C4-2B (cell line): ENCODE measurements at regions not wholly inside any gene's neighbourhood (a gene's known extent, or its start where the extent isn't known, plus 50 kb on each side); places are given as distances from the start of the nearest gene placed in this dataset.

Experiments used
- H3K27ac ChIP-seq: fragments of 450-650 bp; 2 replicates; pipeline ENCODE4 v1.5.1; 2017
- ZFX ChIP-seq: fragments of 450-650 bp; IDR thresholded peaks from 2 replicates; pipeline ENCODE4 v1.6.1; 2017
- TF ChIP-seq, protein P1 (sequence below): fragments of 450-650 bp; conservative IDR thresholded peaks from 2 replicates; pipeline ENCODE4 v1.5.1; 2017; ENCODE audit warnings: mild to moderate bottlenecking

DNA sequence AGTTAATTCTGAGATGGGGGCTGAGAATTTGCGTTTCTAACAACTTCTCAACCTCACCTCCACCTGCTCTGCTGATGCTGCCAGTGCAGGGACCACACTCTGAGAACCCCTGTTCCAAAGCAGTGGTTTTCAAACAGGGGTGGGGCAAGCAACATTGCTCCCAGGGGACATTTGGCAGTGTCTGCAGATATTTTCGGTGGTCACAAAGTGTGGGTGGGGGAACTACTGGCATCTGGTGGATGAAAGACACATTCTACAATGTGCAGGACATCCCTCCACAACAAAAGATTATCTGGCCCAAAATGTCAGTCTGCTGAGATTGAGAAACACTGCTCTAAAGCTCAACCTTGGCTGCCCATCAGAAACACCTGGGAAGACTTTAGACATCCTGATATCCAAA lies 188.7 kb upstream of the SATB2 start:
- H3K27ac ChIP-seq, result no peak overlapping the region
- TF ChIP-seq, protein P1, sequence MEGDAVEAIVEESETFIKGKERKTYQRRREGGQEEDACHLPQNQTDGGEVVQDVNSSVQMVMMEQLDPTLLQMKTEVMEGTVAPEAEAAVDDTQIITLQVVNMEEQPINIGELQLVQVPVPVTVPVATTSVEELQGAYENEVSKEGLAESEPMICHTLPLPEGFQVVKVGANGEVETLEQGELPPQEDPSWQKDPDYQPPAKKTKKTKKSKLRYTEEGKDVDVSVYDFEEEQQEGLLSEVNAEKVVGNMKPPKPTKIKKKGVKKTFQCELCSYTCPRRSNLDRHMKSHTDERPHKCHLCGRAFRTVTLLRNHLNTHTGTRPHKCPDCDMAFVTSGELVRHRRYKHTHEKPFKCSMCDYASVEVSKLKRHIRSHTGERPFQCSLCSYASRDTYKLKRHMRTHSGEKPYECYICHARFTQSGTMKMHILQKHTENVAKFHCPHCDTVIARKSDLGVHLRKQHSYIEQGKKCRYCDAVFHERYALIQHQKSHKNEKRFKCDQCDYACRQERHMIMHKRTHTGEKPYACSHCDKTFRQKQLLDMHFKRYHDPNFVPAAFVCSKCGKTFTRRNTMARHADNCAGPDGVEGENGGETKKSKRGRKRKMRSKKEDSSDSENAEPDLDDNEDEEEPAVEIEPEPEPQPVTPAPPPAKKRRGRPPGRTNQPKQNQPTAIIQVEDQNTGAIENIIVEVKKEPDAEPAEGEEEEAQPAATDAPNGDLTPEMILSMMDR, result no peak
- no peak for TF ChIP-seq ZFX

DNA sequence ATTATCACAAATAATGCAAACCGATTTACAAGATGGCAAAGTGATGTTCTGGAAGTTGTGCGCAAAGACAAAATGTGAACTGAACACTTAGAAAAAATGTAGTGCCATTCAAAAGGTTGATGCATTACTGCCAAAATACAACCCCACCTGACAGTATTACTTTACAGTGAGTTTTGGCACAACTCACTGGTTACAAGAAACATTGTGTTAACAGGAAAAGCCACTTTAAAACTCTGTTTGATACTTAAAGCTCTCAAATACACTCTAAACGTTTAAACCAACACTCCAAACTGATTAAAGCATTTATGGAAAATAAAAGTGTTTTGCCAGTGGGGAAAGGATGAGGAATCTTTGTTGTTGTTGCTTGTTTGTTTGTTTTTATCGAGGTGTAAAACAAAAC lies 173.4 kb upstream of the SATB2 start:
- TF ChIP-seq ZFX, result no peak
- TF ChIP-seq, protein P1, result no peak
- no peak overlapping the region for H3K27ac ChIP-seq

DNA sequence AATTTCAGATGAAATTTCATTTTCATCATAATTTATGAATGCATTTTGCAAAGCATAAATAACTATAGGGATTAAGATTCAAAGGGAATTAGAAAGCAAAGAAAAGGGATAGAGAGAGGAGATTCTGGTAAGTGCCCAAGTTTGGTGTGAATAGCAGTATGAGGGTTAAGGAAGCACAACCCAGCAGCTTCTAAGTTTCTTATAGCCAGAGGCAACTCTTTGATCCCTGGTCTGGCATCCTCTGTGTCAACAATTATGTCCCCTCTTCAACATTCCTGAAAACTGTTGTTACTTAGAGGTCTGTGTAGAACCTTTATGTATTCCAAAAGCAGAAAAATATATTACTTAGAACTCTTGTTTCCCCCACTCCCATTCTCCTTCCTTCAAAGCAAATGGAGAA lies 171.6 kb upstream of the SATB2 start:
- no peak for TF ChIP-seq ZFX
- TF ChIP-seq, protein P1, result no peak

DNA sequence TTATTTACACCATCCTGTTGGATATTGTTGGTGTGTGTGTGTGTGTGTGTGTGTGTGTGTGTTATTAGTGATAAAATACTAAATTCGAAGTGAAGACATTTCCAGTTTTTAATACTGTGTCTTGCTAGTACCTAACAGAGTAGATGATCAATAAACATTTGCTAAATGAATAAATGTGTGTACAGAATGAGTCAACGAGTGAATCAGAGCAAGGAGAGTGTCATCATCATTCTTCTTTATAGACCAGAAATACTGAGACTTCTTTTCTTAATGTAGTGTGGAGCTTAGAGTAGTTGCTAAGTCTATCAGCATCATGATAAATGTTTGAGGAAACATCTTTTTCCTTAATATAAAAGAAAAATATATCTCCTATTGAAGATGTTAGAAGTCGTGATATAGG lies 169.7 kb upstream of the SATB2 start:
- H3K27ac ChIP-seq, result no peak overlapping the region
- TF ChIP-seq, protein P1, result no peak
- TF ChIP-seq ZFX, result no peak

More for the DNA sequence above, 171.6 kb upstream of the SATB2 start:
- no peak overlapping the region for H3K27ac ChIP-seq

DNA sequence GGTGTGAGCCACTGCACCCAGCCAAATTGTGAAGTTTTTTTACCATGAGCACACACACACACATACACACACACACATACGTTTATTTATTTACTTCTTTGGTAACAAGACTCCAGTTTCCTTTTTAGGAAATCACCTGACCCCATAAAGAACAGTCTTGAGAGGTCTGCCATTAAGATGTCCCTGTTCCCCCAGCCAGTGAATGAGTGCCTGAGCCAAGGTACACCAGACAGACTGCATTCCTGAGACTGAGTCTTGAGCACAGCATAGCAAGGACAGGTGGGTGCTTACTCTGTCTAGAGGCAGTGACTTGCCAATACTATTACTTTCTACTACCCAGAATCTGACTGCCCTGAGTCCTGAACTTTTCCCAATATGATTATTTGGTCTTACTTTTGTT lies 167.2 kb upstream of the SATB2 start:
- TF ChIP-seq, protein P1, result no peak
- no peak for TF ChIP-seq ZFX
- no peak overlapping the region for H3K27ac ChIP-seq

DNA sequence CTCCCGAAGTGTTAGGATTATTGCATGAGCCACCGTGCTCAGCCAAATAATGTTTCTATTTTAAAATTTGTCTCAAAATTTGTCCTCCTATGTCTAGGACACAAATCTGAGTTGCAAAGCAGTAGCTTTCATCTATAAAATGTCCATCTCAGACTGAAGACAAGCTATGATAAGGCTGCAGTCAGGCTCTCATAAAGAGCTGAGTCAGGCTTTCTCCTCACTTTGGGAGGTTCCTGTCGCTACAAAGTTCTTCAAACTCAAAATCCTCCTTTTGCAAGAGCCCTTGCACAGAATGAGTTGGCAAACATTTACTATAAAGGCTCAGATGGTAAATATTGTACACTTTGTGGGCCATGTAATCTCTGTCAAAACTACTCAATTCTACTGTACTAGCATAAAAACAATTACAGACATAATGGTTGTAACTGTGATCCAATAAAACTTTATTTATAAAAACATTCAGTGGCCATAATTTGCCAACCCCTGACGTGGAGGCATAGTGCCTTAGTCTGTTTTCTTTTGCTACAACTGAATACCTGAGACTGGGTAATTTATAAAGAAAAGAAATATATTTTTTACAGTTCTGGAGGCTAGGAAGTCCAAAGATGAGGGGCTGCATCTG lies 154.9 kb upstream of the SATB2 start:
- no peak overlapping the region for H3K27ac ChIP-seq
- no peak for TF ChIP-seq ZFX
- TF ChIP-seq, protein P1, result no peak

DNA sequence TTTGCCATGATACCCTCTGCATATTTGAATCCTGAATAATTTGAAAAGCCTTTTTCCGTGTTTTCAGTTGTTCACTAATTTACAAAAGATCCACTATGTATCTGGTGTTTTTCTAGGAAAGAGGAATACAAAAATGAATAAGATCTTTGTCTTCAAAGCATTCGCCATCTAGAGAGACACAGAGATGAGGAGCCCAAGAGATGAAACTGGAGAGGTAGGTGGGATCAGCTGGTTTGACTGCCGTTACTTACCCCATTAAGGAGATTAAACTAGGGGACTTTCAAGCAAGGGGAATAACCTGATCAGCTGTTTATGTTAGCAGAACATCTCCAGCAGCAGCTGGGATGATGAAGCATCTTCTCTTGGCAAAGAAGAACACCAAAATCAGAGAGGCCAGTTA lies 150.2 kb upstream of the SATB2 start:
- H3K27ac ChIP-seq, result no peak overlapping the region
- TF ChIP-seq ZFX, result no peak
- TF ChIP-seq, protein P1, result no peak
